DND-41 (cell line): ENCODE measurements at regions not wholly inside any gene's neighbourhood (a gene's known extent, or its start where the extent isn't known, plus 50 kb on each side); places are given as distances from the start of the nearest gene placed in this dataset.

Source experiments
- EZH2 ChIP-seq: IDR thresholded peaks from 3 replicates; pipeline ENCODE4 v1.6.1; 2012; ENCODE audit warnings: borderline replicate concordance, low read depth, mild to moderate bottlenecking, moderate library complexity, low read length, inconsistent platforms; ENCODE audit not compliant: severe bottlenecking
- TF ChIP-seq, protein P1 (sequence below): IDR thresholded peaks from 2 replicates; pipeline ENCODE4 v1.5.1; 2012; ENCODE audit warnings: borderline replicate concordance, low read length, moderate library complexity, mild to moderate bottlenecking; ENCODE audit not compliant: poor library complexity, severe bottlenecking; ENCODE audit errors: extremely low read depth

DNA sequence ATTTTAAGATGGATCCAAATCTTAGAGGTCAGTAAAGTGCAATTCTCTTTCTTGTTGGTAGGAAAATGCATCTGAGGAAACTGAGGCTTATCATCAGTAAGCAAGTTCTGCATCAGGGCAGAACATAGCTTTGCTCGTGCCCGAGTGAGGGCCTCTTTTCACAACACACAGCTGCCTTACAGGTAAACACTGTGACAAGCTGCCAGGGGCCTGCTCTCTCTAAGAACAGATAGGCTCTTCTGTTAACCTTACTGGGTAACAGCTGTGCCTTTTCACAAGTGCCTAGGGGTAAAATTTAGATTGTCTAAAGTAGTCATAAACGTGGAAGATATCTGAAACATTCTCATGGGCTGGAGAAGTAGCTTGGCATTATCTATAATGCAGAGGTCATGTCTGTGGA lies 118.1 kb downstream of the C3orf38 start:
- TF ChIP-seq, protein P1, sequence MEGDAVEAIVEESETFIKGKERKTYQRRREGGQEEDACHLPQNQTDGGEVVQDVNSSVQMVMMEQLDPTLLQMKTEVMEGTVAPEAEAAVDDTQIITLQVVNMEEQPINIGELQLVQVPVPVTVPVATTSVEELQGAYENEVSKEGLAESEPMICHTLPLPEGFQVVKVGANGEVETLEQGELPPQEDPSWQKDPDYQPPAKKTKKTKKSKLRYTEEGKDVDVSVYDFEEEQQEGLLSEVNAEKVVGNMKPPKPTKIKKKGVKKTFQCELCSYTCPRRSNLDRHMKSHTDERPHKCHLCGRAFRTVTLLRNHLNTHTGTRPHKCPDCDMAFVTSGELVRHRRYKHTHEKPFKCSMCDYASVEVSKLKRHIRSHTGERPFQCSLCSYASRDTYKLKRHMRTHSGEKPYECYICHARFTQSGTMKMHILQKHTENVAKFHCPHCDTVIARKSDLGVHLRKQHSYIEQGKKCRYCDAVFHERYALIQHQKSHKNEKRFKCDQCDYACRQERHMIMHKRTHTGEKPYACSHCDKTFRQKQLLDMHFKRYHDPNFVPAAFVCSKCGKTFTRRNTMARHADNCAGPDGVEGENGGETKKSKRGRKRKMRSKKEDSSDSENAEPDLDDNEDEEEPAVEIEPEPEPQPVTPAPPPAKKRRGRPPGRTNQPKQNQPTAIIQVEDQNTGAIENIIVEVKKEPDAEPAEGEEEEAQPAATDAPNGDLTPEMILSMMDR, result no peak
- TF ChIP-seq EZH2, result no peak
